ENCODE measurements at regions not wholly inside any gene's neighbourhood (a gene's known extent, or its start where the extent isn't known, plus 50 kb on each side); places are given as distances from the start of the nearest gene placed in this dataset.

- TF ChIP-seq CTCF (IDR thresholded peaks at IDR 0.05; ENCODE audit: low read depth, low read length), result no peak
- H3K4me3 ChIP-seq (ENCODE audit: low read depth, low read length), result no peak overlapping the region
Measured at GRCh38 chr4:188534297-188534696, 395.1 kb downstream of the TRIML1 start.

GRCh38 chr4:188534917-188535316 is 395.7 kb downstream of the TRIML1 start:
- no peak overlapping the region for H3K4me3 ChIP-seq (ENCODE audit: low read depth, low read length)
- TF ChIP-seq CTCF (IDR thresholded peaks at IDR 0.05; ENCODE audit: low read depth, low read length), result no peak

- no peak overlapping the region for H3K4me3 ChIP-seq (ENCODE audit: low read depth, low read length)
- no peak for TF ChIP-seq CTCF (IDR thresholded peaks at IDR 0.05; ENCODE audit: low read depth, low read length)
Measured at GRCh38 chr4:188536826-188537225, 397.6 kb downstream of the TRIML1 start.

GRCh38 chr4:188550296-188550695 is 411.1 kb downstream of the TRIML1 start:
- TF ChIP-seq CTCF (IDR thresholded peaks at IDR 0.05; ENCODE audit: low read depth, low read length), result no peak
- H3K4me3 ChIP-seq (ENCODE audit: low read depth, low read length), result no peak overlapping the region

GRCh38 chr4:188551156-188551555 is 411.9 kb downstream of the TRIML1 start:
- no peak for TF ChIP-seq CTCF (IDR thresholded peaks at IDR 0.05; ENCODE audit: low read depth, low read length)
- no peak overlapping the region for H3K4me3 ChIP-seq (ENCODE audit: low read depth, low read length)

GRCh38 chr4:188552741-188553275 is 413.6 kb downstream of the TRIML1 start:
- H3K4me3 ChIP-seq (ENCODE audit: low read depth, low read length), result no peak overlapping the region
- TF ChIP-seq CTCF (IDR thresholded peaks at IDR 0.05; ENCODE audit: low read depth, low read length), result no peak

GRCh38 chr4:188554413-188554812 is 415.2 kb downstream of the TRIML1 start:
- no peak for TF ChIP-seq CTCF (IDR thresholded peaks at IDR 0.05; ENCODE audit: low read depth, low read length)
- H3K4me3 ChIP-seq (ENCODE audit: low read depth, low read length), result no peak overlapping the region

Measured in WI38 (cell line).